ENCODE measurements at regions not wholly inside any gene's neighbourhood (a gene's known extent, or its start where the extent isn't known, plus 50 kb on each side); places are given as distances from the start of the nearest gene placed in this dataset.

- no peak for TF ChIP-seq PRDM2 (tag by site-specific recombination; IDR thresholded peaks at IDR 0.05; ENCODE audit: borderline replicate concordance)
- TF ChIP-seq ZNF768 (tag by site-specific recombination; IDR thresholded peaks at IDR 0.05): no peak
- no peak for TF ChIP-seq ZBTB21 (tag by site-specific recombination; IDR thresholded peaks at IDR 0.05)
- no peak for TF ChIP-seq HOXA7 (CRISPR knock-in tag; IDR thresholded peaks at IDR 0.05; ENCODE audit: borderline replicate concordance)
- TF ChIP-seq ZNF449 (tag by site-specific recombination; IDR thresholded peaks at IDR 0.05): no peak
- TF ChIP-seq CTCF (tag by site-specific recombination; IDR thresholded peaks at IDR 0.05): no peak
- TF ChIP-seq SP2 (tag by site-specific recombination; IDR thresholded peaks at IDR 0.05): no peak
- no peak for TF ChIP-seq SP3 (tag by site-specific recombination; IDR thresholded peaks at IDR 0.05)
- no peak for TF ChIP-seq ZNF350 (tag by site-specific recombination; IDR thresholded peaks at IDR 0.05)
- TF ChIP-seq ZNF274 (IDR thresholded peaks at IDR 0.05; ENCODE audit: low read length): no peak
- TF ChIP-seq ZNF274 (tag by site-specific recombination; IDR thresholded peaks at IDR 0.05; ENCODE audit: borderline replicate concordance): no peak
- TF ChIP-seq GLI2 (tag by site-specific recombination; IDR thresholded peaks at IDR 0.05; ENCODE audit: borderline replicate concordance, low read depth): no peak
- no peak for TF ChIP-seq ZNF624 (tag by site-specific recombination; IDR thresholded peaks at IDR 0.05)
- TF ChIP-seq INSM2 (tag by site-specific recombination; IDR thresholded peaks at IDR 0.05): no peak
These were observed 1048.6 kb upstream of the KLHL29 start for GRCh38 chr2:22336414-22336813.

All from HEK293 (cell line).